ENCODE measurements at regions not wholly inside any gene's neighbourhood (a gene's known extent, or its start where the extent isn't known, plus 50 kb on each side); places are given as distances from the start of the nearest gene placed in this dataset.

- no peak for DNase-seq (ENCODE audit: low read depth, low spot score)
- no peak for TF ChIP-seq REST (IDR thresholded peaks at IDR 0.05; ENCODE audit: insufficient read depth in 1 of 2, low read depth in 2 of 2, low read length in 1 of 2)
- TF ChIP-seq POLR2AphosphoS5 (IDR thresholded peaks at IDR 0.05; ENCODE audit: low read depth, low read length): no peak
- no peak for TF ChIP-seq SIN3A (IDR thresholded peaks at IDR 0.05; ENCODE audit: borderline replicate concordance, insufficient read depth, low read depth, low read length)
- TF ChIP-seq CTCF (IDR thresholded peaks at IDR 0.05): no peak
- no peak for TF ChIP-seq TCF7L2 (IDR thresholded peaks at IDR 0.05; ENCODE audit: low read depth, low read length)
- intact Hi-C loops (cut with micrococcal nuclease; ENCODE audit: unreplicated experiment) (no loop called here), in situ Hi-C loops (cut with HindIII; ENCODE audit: low pct_unique_long_range_greater_than_20kb, low sequenced_read_pairs) (no loop called here)
- no TSS peak for BruUV-seq (replicated peaks)
- CTCF ChIA-PET: no interaction called here
- Histone ChIP-seq H3K4me1 (ENCODE audit: control insufficient read depth, insufficient read depth, low read length) (no peaks in the 10 kb centered on the region), H3K36me3 (ENCODE audit: control insufficient read depth, insufficient read depth, low read length) (no peaks in the 10 kb centered on the region), H3K4me3 (ENCODE audit: low read depth in 2 of 2, low read length in 2 of 2) (no peak overlapping the region), H3K27me3 (ENCODE audit: control insufficient read depth, insufficient read depth, low read length) (no peaks in the 10 kb centered on the region), H3K9me3 (ENCODE audit: control insufficient read depth, insufficient read depth, low read depth, low read length) (no peaks in the 10 kb centered on the region), H3K27ac (ENCODE audit: low read length) (no peak overlapping the region)
- POLR2A ChIA-PET: no interaction called here
- no peak for ATAC-seq
Observed at GRCh38 chr2:176833671-176834070, 378.9 kb upstream of the HNRNPA3 start.

- H3K4me1 ChIP-seq (ENCODE audit: control insufficient read depth, insufficient read depth, low read length): no peaks in the 10 kb centered on the region
- no peak for DNase-seq (ENCODE audit: low read depth, low spot score)
- no peak for TF ChIP-seq REST (IDR thresholded peaks at IDR 0.05; ENCODE audit: insufficient read depth in 1 of 2, low read depth in 2 of 2, low read length in 1 of 2)
- TF ChIP-seq SIN3A (IDR thresholded peaks at IDR 0.05; ENCODE audit: borderline replicate concordance, insufficient read depth, low read depth, low read length): no peak
- no peak for TF ChIP-seq TCF7L2 (IDR thresholded peaks at IDR 0.05; ENCODE audit: low read depth, low read length)
- no peak for TF ChIP-seq CTCF (IDR thresholded peaks at IDR 0.05)
- no peak for TF ChIP-seq POLR2AphosphoS5 (IDR thresholded peaks at IDR 0.05; ENCODE audit: low read depth, low read length)
- H3K27me3 ChIP-seq (ENCODE audit: control insufficient read depth, insufficient read depth, low read length): no peaks in the 10 kb centered on the region
- no peak overlapping the region for H3K27ac ChIP-seq (ENCODE audit: low read length)
- intact Hi-C loops (cut with micrococcal nuclease; ENCODE audit: unreplicated experiment) (no loop called here), in situ Hi-C loops (cut with HindIII; ENCODE audit: low pct_unique_long_range_greater_than_20kb, low sequenced_read_pairs) (no loop called here)
- no peak overlapping the region for H3K4me3 ChIP-seq (ENCODE audit: low read depth in 2 of 2, low read length in 2 of 2)
- ChIA-PET CTCF (no interaction called here), POLR2A (no interaction called here)
- ATAC-seq: no peak
- no TSS peak for BruUV-seq (replicated peaks)
- H3K36me3 ChIP-seq (ENCODE audit: control insufficient read depth, insufficient read depth, low read length): no peaks in the 10 kb centered on the region
- no peaks in the 10 kb centered on the region for H3K9me3 ChIP-seq (ENCODE audit: control insufficient read depth, insufficient read depth, low read depth, low read length)
Observed at GRCh38 chr2:176834226-176834625, 378.4 kb upstream of the HNRNPA3 start.
